HUES48 (cell line): ENCODE measurements at regions not wholly inside any gene's neighbourhood (a gene's known extent, or its start where the extent isn't known, plus 50 kb on each side); places are given as distances from the start of the nearest gene placed in this dataset.
"Not testable (repeated sequence)": the region's sequence is repeated elsewhere in the genome, so short reads cannot be mapped to it uniquely, and the experiment has no call there.

Source experiments
- H3K27ac ChIP-seq: one replicate; pipeline ENCODE4 v1.7.0; 2013; ENCODE audit warnings: low read depth, low read length, inconsistent platforms
- H3K27me3 ChIP-seq: 2 replicates; pipeline ENCODE4 v1.6.1; 2013; ENCODE audit warnings: mild to moderate bottlenecking, low read length; ENCODE audit not compliant: control insufficient read depth, insufficient read depth
- H3K36me3 ChIP-seq: 2 replicates; pipeline ENCODE4 v1.6.1; 2013; ENCODE audit warnings: low read length; ENCODE audit not compliant: control insufficient read depth, insufficient read depth
- H3K4me1 ChIP-seq: 2 replicates; pipeline ENCODE4 v1.6.1; 2013; ENCODE audit warnings: mild to moderate bottlenecking, low read length; ENCODE audit not compliant: control insufficient read depth, insufficient read depth
- H3K4me3 ChIP-seq: 2 replicates; pipeline ENCODE4 v1.5.1; 2013; ENCODE audit warnings: mild to moderate bottlenecking, low read depth, low read length
- H3K9ac ChIP-seq: 2 replicates; pipeline ENCODE4 v1.6.1; 2013; ENCODE audit warnings: mild to moderate bottlenecking, low read depth, low read length, moderate library complexity
- H3K9me3 ChIP-seq: 2 replicates; pipeline ENCODE4 v1.6.1; 2013; ENCODE audit warnings: low read length; ENCODE audit not compliant: control insufficient read depth, insufficient read depth

DNA sequence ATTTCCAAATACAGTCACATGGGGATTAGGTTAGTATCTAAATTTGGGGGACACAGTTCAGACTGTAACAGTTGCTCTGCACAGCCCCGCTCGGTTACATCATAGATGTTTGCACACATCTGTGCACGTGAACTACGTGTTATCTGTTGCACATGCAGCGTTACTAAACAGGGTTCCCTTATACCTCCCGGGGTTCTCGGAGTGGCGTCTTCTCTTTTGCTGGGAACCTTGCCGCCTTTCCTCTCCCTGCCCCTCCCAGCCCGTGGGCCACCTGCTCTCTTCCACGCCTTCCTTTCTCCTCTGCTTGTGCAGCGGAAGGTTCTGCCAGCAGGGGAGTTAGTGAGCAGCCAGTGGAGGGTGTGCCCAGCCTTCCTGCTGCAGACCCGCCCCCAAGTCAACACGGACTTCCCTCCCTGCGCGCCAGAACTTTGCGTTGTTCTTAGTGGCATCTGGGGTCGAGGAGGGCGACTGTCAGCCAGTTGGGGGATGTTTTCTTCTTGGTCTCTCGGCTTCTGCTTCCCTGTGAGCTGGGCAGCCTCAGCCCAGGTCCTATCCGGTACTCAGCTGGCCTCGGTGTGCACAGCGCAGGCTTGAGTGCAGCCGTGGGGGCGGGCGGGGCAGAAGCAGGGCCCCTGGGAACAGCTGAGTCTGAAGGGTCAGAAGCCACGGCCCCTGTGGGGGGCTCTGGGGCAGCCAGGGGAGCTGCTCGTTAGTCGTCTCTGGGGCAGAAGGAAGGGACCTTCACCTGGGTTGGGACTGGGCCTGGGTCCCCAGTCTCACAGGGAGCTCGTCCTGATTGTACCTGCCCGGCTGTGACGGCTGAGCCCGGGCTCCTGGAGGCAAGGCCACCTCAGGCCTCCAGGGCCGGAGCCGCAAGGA is 146.7 kb downstream of the IGLL1 start:
- not testable (repeated sequence) for H3K36me3 ChIP-seq, H3K9me3 ChIP-seq, H3K9ac ChIP-seq, H3K27ac ChIP-seq, H3K4me1 ChIP-seq, H3K27me3 ChIP-seq
- H3K4me3 ChIP-seq: peak overlapping the region; percentile 35; the same call in 1 of the 2 replicates

DNA sequence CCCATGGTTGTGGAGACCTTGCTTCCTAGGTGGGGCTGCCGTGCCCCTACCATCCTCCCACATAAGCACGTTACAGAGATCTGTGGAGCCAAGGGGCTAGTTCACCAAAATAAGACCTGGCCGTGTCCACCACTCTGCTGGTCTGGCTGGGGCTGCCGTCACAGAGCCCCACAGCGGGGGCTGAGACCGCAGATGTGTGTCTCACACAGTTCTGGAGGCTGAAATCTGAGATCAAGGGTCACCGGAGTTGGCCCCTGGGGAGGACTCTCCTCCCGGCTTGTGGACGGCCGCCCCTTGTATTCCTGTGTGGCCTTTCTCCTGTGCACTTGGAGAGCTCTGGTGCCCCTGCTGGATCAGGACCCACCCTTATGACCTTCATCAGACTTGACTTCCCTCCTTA is 147.4 kb downstream of the IGLL1 start:
- not testable (repeated sequence) for H3K4me3 ChIP-seq, H3K4me1 ChIP-seq, H3K9ac ChIP-seq, H3K36me3 ChIP-seq, H3K27ac ChIP-seq, H3K27me3 ChIP-seq, H3K9me3 ChIP-seq

DNA sequence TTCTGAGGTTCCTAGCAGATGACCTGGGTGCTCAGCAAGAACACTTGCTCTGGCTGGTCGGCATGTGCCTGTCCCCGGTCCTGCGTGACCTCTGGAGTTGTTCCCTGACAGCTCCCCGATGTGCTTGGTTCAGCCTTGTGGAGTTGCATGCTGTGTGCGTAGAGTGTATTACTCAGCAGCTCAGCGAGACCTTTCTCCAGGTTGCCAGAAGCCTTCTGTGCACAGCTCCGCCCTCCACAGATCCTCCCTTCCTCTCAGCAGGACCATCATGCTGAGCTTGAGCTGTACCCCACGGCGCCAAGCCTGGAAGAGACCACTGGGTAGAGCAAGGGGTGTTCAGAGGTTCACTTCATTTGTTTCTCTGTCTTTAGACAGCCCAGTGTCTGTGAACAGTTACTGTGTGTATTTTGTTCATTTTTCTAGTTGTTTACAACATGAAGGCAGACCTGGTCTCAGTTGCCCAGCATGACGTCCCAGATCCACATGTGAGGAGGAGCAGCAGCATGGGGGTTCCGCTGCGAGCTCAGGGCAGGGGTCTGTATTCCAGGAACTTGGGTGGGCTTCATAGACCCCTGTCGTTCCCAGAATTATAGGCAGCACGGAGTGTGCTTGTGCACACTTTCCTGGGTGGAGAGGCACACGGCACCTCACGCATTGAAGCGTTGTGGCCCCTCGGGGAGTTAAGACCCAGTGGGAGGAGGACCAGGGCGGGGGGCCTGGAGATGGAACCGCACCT is 148.6 kb downstream of the IGLL1 start:
- H3K9ac ChIP-seq: no peak overlapping the region
- H3K4me3 ChIP-seq: no peak overlapping the region
- no peaks in the 10 kb centered on the region for H3K4me1 ChIP-seq
- peak overlapping the region; percentile 28 for H3K27ac ChIP-seq
- H3K9me3 ChIP-seq: no peaks in the 10 kb centered on the region
- H3K27me3 ChIP-seq: no peaks in the 10 kb centered on the region; the same call in 1 of the 2 replicates
- H3K36me3 ChIP-seq: no peaks in the 10 kb centered on the region

DNA sequence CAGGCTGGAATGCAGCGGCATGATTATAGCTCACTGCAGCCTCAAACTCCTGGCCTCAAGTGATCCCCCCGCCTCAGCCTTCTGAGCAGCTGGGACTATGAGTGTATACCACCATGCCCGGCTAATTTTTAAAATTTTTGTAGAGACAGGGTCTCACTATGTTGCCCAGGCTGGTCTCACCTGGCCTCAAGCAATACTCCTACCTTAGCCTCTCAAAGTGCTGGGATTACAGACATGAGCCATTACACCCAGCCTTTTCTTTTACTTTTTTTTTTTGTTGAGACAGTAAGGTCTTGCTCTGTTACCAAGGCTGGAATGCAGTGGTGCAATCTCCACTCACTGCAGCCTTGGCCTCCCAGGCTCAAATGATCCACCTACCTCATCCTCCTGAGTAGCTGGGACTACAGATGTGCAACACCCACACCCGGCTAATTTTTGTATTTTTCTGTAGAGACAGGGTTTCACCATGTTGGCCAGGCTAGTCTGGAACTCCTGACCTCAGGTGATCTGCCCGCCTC is 155.5 kb downstream of the IGLL1 start:
- H3K4me1 ChIP-seq, H3K4me3 ChIP-seq, H3K9ac ChIP-seq, H3K9me3 ChIP-seq, H3K27me3 ChIP-seq, H3K36me3 ChIP-seq, H3K27ac ChIP-seq: not testable (repeated sequence)

DNA sequence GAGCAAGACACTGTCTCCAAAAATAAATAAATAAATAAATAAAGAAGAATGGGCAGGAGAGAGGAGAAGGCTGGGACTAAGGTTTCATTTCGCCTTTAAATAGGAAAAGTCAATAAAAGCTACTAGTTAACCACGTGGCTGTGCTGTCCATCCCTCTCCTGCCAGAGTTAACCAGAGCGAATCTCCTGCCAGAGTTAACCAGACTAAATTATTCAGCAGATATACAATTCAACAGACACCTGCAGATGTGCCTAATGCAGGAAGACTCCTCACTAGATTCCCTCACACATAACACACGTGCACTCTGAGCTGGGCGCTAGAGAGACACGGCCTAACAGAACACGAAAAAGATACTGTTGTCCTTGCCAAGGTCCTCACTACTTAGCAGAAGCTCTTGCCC is 156.1 kb downstream of the IGLL1 start:
- no peaks in the 10 kb centered on the region for H3K9me3 ChIP-seq
- no peaks in the 10 kb centered on the region for H3K4me1 ChIP-seq
- H3K27me3 ChIP-seq: no peaks in the 10 kb centered on the region
- H3K4me3 ChIP-seq: no peak overlapping the region
- H3K9ac ChIP-seq: no peak overlapping the region
- no peak overlapping the region for H3K27ac ChIP-seq
- no peaks in the 10 kb centered on the region for H3K36me3 ChIP-seq

DNA sequence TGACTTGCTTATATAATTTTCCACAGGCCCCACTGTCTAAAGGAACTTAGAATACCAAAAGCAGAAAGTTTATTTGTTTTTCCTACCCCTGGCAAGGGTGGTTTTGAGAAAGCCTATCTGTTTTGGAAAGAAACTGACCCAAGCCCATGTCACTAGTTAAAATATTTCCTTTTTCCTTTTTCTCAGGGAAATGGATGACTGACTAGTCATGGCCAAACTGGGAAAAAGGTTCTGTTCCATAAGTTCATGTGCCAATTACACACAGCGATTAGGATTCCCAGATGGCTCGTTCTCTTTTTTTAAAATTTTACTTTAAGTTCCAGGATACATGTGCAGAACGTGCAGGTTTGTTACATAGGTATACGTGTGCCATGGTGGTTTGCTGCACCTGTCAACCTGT is 157.8 kb downstream of the IGLL1 start:
- not testable (repeated sequence) for H3K4me1 ChIP-seq, H3K9me3 ChIP-seq, H3K27me3 ChIP-seq, H3K36me3 ChIP-seq, H3K27ac ChIP-seq, H3K9ac ChIP-seq, H3K4me3 ChIP-seq

DNA sequence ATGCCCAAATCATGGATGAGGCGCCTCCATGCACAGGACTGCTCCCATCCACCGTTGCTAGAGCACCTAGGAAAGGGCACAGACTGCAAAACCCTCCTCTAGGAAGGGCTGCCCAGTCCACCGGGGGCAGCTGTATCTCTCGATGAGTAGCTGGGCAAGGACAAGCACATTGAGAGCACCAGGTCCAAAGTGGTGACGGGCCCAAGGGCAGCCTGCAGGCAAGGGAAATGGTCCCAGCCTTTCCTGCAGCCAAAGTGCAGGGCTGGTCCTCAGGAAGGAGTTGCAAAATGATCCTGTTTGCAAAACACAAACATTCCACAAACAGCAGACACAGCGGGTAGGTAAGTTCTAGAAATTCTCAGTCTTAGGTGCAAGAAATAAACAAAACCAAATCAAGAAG is 158.8 kb downstream of the IGLL1 start:
- not testable (repeated sequence) for H3K9me3 ChIP-seq, H3K4me3 ChIP-seq, H3K4me1 ChIP-seq

DNA sequence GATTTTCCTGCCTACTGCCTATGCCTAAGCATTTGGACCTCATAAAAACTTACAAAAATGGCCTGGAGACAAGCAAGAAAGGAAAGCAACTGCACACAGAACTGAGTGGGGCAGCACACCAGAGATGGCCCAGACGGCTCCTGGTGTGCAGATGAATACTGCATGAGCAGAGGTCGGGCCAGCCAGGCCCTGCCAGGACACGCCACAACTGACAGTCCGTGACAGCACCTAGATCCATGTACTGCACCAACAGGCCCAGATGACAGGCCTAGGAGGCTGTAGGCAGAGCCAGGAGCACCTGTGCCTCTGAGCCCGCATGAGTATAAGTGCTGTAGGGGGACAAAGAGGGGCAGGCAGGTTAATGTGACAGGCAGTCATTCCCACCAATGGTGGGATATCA is 160.2 kb downstream of the IGLL1 start:
- Histone ChIP-seq H3K27ac (no peak overlapping the region), H3K4me3 (no peak overlapping the region), H3K4me1 (no peaks in the 10 kb centered on the region), H3K9me3 (no peaks in the 10 kb centered on the region), H3K27me3 (no peaks in the 10 kb centered on the region), H3K9ac (no peak overlapping the region), H3K36me3 (no peaks in the 10 kb centered on the region)

More for the DNA sequence above, 158.8 kb downstream of the IGLL1 start:
- H3K27ac ChIP-seq, H3K36me3 ChIP-seq, H3K27me3 ChIP-seq, H3K9ac ChIP-seq: not testable (repeated sequence)

DNA sequence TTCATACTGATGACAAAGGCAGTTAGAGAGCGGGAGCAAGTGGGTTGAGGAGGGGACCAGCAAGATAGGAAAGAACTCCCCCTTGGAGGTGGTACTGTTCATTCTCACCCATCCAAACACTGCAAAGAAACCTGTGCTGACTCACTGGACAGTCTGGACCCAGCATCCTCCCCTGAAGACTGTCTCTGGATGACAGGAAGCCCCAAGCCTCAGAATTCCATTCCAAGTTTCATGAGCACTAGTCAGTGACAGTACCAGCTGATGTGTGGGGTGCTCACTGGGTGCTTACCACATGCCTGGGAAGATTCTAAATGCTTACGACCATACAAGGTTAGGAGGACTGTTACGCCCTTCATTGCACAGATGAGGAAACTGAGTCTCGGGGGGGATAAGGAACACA is 160.9 kb downstream of the IGLL1 start:
- Histone ChIP-seq H3K27me3 (no peaks in the 10 kb centered on the region), H3K4me1 (no peaks in the 10 kb centered on the region), H3K36me3 (no peaks in the 10 kb centered on the region), H3K9ac (no peak overlapping the region), H3K27ac (no peak overlapping the region), H3K4me3 (no peak overlapping the region), H3K9me3 (no peaks in the 10 kb centered on the region)

DNA sequence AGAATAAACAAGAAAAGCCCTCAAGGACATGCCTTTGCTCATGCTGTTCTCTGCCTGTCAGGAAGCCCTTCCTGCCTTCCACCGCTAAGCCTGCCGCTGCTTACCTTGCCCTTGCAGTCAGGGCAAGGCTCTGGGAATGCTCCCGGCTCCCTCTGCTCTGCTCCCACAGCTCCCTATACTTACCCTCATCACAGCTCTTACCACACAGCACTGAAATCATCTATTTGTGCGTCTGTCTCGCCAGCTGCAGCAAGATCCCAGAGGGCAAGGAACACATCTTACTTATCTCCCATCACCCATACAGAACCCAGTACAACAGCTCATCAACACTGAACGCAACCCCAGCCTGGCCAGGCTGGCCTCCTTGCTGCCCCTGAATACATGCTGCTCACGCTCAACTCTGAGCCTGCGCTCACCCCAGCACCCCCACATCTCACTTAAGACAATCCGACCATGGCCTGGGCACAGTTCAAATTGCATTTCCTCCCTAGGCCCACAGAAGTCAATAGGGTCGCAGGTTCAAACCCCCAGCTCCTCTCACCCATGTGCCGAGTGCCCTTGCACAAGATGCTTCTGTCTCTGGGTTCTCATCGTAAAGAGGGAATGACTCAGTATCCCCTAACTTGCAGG is 161.8 kb downstream of the IGLL1 start:
- no peaks in the 10 kb centered on the region for H3K36me3 ChIP-seq

DNA sequence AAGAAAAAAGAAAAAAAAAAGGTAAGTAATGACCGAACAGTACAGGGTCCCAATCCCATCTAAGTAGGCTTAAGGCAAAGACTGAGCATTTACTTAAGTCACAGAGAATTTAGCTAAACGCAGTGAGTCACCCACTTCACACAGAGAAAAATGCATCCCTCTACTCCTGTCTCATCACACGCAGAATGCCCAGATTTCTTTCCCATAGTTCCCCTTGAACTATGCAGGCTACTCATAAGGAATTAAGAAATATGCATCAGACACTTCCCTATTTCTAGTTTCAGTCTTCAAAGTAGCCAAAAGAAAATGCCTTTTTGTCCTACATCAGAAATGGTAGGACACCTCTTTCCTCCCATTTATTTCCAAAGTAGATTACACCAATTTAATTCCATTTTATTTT is 162.8 kb downstream of the IGLL1 start:
- not testable (repeated sequence) for H3K9me3 ChIP-seq, H3K27me3 ChIP-seq, H3K9ac ChIP-seq, H3K27ac ChIP-seq, H3K4me1 ChIP-seq, H3K36me3 ChIP-seq, H3K4me3 ChIP-seq

More for the DNA sequence above, 161.8 kb downstream of the IGLL1 start:
- Histone ChIP-seq H3K27ac (no peak overlapping the region), H3K9ac (no peak overlapping the region), H3K4me1 (no peaks in the 10 kb centered on the region), H3K9me3 (no peaks in the 10 kb centered on the region), H3K4me3 (no peak overlapping the region), H3K27me3 (no peaks in the 10 kb centered on the region)
